ENCODE measurements at regions not wholly inside any gene's neighbourhood (a gene's known extent, or its start where the extent isn't known, plus 50 kb on each side); places are given as distances from the start of the nearest gene placed in this dataset.

GRCh38 chr1:14136881-14137280, 436.9 kb downstream of the PRDM2 start:
- no peak for TF ChIP-seq CTCF (IDR thresholded peaks at IDR 0.05)
- no peak for TF ChIP-seq POLR2A (IDR thresholded peaks at IDR 0.05)
